ENCODE measurements at regions not wholly inside any gene's neighbourhood (a gene's known extent, or its start where the extent isn't known, plus 50 kb on each side); places are given as distances from the start of the nearest gene placed in this dataset.
"Not testable (repeated sequence)": the region's sequence is repeated elsewhere in the genome, so short reads cannot be mapped to it uniquely, and the experiment has no call there.

DNA sequence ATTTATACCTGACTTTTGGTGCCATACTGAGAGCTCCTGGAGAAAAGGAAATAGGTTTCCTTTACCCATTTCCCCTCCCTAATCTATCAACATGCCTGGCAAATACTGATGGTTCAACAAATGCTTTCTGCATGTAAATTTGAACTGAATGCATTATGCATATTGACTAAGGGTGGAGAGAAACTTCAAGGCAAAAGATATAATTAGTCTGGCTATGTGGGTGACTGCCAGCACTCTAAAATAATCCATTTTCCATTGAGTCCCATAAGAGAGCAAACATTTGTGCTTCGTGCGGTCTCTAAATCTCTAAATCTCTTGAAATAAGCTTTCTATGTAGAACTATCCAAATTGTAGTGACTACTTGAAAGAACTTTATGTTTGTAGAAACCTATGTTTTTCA, 451.3 kb upstream of the LMCD1 start:
- no peak overlapping the region for H3K4me3 ChIP-seq (ENCODE audit: control insufficient read depth, low read depth, low read length)
- DNase-seq (ENCODE audit: low read depth) = no peak
- TF ChIP-seq, protein P1, sequence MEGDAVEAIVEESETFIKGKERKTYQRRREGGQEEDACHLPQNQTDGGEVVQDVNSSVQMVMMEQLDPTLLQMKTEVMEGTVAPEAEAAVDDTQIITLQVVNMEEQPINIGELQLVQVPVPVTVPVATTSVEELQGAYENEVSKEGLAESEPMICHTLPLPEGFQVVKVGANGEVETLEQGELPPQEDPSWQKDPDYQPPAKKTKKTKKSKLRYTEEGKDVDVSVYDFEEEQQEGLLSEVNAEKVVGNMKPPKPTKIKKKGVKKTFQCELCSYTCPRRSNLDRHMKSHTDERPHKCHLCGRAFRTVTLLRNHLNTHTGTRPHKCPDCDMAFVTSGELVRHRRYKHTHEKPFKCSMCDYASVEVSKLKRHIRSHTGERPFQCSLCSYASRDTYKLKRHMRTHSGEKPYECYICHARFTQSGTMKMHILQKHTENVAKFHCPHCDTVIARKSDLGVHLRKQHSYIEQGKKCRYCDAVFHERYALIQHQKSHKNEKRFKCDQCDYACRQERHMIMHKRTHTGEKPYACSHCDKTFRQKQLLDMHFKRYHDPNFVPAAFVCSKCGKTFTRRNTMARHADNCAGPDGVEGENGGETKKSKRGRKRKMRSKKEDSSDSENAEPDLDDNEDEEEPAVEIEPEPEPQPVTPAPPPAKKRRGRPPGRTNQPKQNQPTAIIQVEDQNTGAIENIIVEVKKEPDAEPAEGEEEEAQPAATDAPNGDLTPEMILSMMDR (IDR thresholded peaks at IDR 0.05; ENCODE audit: control insufficient read depth, insufficient read depth, low read depth, low read length, missing control alignments) = no peak

DNA sequence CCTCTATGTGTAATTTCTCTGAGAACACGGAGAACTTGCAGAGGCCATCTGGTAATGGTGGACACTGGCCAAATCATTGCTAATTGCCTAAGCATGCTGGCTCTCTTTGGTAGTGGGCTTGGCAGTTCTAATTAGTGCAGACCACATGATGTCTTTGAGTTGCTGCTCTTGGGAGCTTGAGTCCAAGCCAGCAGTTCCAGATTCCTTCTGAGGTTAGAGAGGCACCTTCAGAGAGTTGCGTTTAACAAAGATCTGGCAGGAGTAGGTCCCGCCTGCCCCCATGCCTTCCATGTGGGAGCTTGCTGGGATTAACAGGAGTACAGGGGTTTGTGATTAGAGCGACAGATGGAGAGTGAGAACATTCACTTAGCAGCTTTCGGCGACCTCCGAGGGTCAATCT, 449.0 kb upstream of the LMCD1 start:
- DNase-seq (ENCODE audit: low read depth) = no peak
- H3K4me3 ChIP-seq (ENCODE audit: control insufficient read depth, low read depth, low read length) = no peak overlapping the region
- TF ChIP-seq, protein P1 (IDR thresholded peaks at IDR 0.05; ENCODE audit: control insufficient read depth, insufficient read depth, low read depth, low read length, missing control alignments) = no peak

DNA sequence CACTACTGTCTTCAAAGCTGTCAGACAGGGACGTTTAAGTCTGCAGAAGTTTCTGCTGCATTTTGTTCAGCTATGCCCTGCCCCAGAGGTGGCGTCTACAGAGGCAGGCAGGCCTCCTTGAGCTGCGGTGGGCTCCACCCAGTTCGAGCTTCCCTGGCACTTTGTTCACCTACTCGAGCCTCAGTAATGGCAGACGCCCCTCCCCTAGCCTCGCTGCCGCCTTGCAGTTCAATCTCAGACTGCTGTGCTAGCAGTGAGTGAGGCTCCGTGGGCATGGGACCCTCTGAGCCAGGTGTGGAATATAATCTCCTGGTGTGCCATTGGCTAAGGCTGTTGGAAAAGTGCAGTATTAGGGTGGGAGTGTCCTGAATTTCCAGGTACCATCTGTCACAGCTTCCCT, 433.5 kb upstream of the LMCD1 start:
- not testable (repeated sequence) for DNase-seq (ENCODE audit: low read depth)

DNA sequence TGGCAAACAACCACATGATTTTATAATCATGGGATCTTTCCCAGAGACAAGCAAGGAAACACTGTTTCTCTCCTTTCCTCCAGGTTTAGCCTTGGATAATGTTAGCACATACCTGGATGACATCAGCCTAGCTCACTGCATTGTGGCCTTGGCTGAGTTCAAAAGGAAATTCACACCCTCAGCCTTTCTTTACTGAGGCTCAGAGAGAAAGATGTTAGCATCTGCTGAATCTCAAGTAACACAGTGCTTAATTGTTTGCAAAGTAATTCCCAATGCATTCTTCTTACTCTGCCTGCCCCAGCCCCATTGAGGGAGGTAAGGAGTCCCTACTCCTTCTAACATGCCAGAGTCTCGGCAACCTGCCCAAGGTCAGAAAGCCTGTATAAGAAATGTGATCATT, 432.2 kb upstream of the LMCD1 start:
- H3K4me3 ChIP-seq (ENCODE audit: control insufficient read depth, low read depth, low read length) = no peak overlapping the region
- TF ChIP-seq, protein P1 (IDR thresholded peaks at IDR 0.05; ENCODE audit: control insufficient read depth, insufficient read depth, low read depth, low read length, missing control alignments) = no peak
- DNase-seq (ENCODE audit: low read depth) = no peak

More for the DNA sequence above, 433.5 kb upstream of the LMCD1 start:
- H3K4me3 ChIP-seq (ENCODE audit: control insufficient read depth, low read depth, low read length) = not testable (repeated sequence)

DNA sequence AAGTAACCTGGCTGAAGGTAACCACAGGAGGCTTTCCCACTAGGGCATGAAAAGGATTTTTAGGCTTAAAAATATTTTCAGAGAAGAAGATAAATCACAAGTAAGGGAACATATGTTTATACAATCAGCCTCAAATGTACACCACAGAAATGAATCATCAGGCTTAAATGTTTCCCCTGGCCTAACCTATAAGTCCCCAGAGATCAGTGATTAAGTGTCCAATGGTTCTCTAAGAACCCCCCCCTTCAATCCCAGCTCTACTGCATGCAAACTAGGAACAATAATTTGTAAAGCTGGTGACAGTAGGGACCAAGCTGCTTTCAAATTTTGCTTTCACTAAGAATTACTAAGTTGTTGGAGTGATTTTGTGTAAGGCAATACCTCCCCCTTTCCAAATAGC, 431.6 kb upstream of the LMCD1 start:
- TF ChIP-seq, protein P1 (IDR thresholded peaks at IDR 0.05; ENCODE audit: control insufficient read depth, insufficient read depth, low read depth, low read length, missing control alignments) = no peak
- no peak for DNase-seq (ENCODE audit: low read depth)
- H3K4me3 ChIP-seq (ENCODE audit: control insufficient read depth, low read depth, low read length) = no peak overlapping the region

DNA sequence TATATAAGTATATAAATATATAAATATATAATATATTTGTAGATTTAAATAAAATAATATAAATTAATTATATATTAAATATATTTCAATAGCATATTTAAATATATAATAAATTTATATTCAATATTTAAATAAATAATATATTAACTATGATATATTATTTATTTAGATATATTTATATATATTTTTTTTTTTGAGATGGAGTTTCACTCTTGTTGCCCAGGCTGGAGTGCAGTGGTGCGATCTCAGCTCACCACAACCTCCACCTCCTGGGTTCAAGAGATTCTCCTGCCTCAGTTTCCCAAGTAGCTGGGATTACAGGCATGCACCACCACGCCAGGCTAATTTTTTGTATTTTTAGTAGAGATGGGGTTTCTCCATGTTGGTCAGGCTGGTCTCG, 426.9 kb upstream of the LMCD1 start:
- H3K4me3 ChIP-seq (ENCODE audit: control insufficient read depth, low read depth, low read length); DNase-seq (ENCODE audit: low read depth): not testable (repeated sequence)

DNA sequence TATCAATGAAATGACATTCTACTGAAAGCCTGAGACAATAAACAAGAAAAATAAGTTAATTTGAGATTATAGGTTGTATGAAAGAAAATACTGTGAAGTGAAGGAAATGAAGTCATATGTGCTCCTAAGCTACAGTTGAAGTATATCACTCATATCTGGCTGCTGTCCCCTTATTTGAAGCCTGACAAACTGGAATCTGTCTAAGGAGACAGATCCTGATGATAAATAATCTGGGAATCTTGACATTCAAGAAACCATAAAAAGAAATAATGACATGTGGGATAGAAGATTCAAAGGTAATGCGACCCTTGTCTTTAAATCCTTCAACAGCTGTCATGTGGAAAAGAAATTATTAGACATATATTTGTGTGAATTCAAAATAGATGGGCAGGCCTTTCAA, 424.5 kb upstream of the LMCD1 start:
- TF ChIP-seq, protein P1 (IDR thresholded peaks at IDR 0.05; ENCODE audit: control insufficient read depth, insufficient read depth, low read depth, low read length, missing control alignments) = no peak
- DNase-seq (ENCODE audit: low read depth) = no peak
- H3K4me3 ChIP-seq (ENCODE audit: control insufficient read depth, low read depth, low read length) = no peak overlapping the region

DNA sequence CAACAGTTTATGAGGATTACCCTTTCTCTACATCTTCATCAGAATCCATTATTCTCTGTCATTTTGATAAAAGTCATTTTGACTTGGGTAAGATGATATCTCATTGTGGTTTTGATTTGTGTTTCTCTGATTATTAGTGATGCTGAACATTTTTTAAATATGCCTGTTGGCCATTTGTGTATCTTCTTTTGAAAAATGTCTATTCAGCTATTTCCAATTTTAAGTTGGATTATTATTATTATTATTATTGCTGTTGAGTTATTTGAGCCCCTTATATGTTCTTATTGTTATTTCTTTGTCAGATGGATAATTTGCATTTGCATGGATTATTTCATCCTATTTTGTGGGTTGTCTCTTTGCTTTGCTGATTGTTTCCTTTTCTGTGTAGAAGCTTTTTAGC, 421.2 kb upstream of the LMCD1 start:
- TF ChIP-seq, protein P1 (IDR thresholded peaks at IDR 0.05; ENCODE audit: control insufficient read depth, insufficient read depth, low read depth, low read length, missing control alignments) = no peak
- DNase-seq (ENCODE audit: low read depth) = no peak
- no peak overlapping the region for H3K4me3 ChIP-seq (ENCODE audit: control insufficient read depth, low read depth, low read length)
